IPS-NIHi7 (cell line): ENCODE measurements at regions not wholly inside any gene's neighbourhood (a gene's known extent, or its start where the extent isn't known, plus 50 kb on each side); places are given as distances from the start of the nearest gene placed in this dataset.

ENCODE experiments used
- DNase-seq: peaks from one replicate; pipeline ENCODE4 v3.0.0; 2012; ENCODE audit warnings: mixed read lengths; ENCODE audit errors: extremely low spot score

GRCh38 chr1:186557147-186557777 lies 96.3 kb upstream of the PDC start:
- DNase-seq: no peak

GRCh38 chr1:186550832-186551231 lies 89.9 kb upstream of the PDC start:
- DNase-seq: no peak

- DNase-seq: no peak
Observed at GRCh38 chr1:186541003-186541402, 80.1 kb upstream of the PDC start.

- DNase-seq: no peak
Observed at GRCh38 chr1:186540521-186540920, 79.6 kb upstream of the PDC start.

- DNase-seq: no peak
Observed at GRCh38 chr1:186536273-186536890, 75.5 kb upstream of the PDC start.

GRCh38 chr1:186535388-186536133 lies 74.6 kb upstream of the PDC start:
- no peak for DNase-seq

GRCh38 chr1:186534401-186534800 lies 73.5 kb upstream of the PDC start:
- DNase-seq: no peak

- no peak for DNase-seq
Observed at GRCh38 chr1:186532466-186532865, 71.6 kb upstream of the PDC start.

- DNase-seq: no peak
Observed at GRCh38 chr1:186531561-186532165, 70.7 kb upstream of the PDC start.

- DNase-seq: no peak
Observed at GRCh38 chr1:186530109-186530508, 69.2 kb upstream of the PDC start.

GRCh38 chr1:186519982-186520381 lies 59.1 kb upstream of the PDC start:
- DNase-seq: no peak

- DNase-seq: no peak
Observed at GRCh38 chr1:186518822-186519381, 58.0 kb upstream of the PDC start.

- no peak for DNase-seq
Observed at GRCh38 chr1:186518395-186518794, 57.5 kb upstream of the PDC start.

- no peak for DNase-seq
Observed at GRCh38 chr1:186514367-186514766, 53.5 kb upstream of the PDC start.

GRCh38 chr1:186513526-186513925 lies 52.6 kb upstream of the PDC start:
- DNase-seq: no peak

GRCh38 chr1:186512698-186513457 lies 52.0 kb upstream of the PDC start:
- no peak for DNase-seq

- DNase-seq: no peak
Observed at GRCh38 chr1:186511761-186512637, 51.1 kb upstream of the PDC start.
